HL-60 (cell line): ENCODE measurements at regions not wholly inside any gene's neighbourhood (a gene's known extent, or its start where the extent isn't known, plus 50 kb on each side); places are given as distances from the start of the nearest gene placed in this dataset.

Source experiments
- POLR2AphosphoS5 ChIP-seq: IDR thresholded peaks from 2 replicates; pipeline ENCODE4 v1.6.1; 2012; ENCODE audit warnings: low read depth
- TF ChIP-seq, protein P1 (sequence below): IDR thresholded peaks from one replicate; pipeline ENCODE4 v1.5.1; 2011; ENCODE audit warnings: low read length, control low read depth, inconsistent platforms; ENCODE audit not compliant: insufficient read depth
- TF ChIP-seq, protein P2 (sequence below): IDR thresholded peaks from 2 replicates; pipeline ENCODE4 v1.6.1; 2012; ENCODE audit warnings: low read depth; ENCODE audit not compliant: insufficient replicate concordance

DNA sequence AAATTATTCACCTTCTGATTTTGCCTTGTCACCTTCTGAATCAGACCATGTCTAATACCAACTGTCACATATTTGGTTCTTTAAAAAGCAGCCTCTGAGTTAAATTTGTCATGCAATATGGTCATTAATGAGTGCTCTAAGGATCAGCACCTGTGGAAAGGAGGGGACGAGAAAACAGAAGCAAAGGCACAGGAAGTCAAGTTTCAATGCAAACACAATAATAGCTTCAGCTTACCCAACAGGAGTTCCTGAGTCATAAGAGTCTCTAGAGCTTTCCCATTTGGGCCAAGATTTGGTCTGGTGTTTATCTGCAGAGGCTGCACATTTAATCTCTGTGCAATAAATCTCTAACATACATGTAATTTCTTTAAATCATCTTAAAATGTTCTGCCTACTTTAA is 889.8 kb downstream of the CDH8 start:
- TF ChIP-seq, protein P1, sequence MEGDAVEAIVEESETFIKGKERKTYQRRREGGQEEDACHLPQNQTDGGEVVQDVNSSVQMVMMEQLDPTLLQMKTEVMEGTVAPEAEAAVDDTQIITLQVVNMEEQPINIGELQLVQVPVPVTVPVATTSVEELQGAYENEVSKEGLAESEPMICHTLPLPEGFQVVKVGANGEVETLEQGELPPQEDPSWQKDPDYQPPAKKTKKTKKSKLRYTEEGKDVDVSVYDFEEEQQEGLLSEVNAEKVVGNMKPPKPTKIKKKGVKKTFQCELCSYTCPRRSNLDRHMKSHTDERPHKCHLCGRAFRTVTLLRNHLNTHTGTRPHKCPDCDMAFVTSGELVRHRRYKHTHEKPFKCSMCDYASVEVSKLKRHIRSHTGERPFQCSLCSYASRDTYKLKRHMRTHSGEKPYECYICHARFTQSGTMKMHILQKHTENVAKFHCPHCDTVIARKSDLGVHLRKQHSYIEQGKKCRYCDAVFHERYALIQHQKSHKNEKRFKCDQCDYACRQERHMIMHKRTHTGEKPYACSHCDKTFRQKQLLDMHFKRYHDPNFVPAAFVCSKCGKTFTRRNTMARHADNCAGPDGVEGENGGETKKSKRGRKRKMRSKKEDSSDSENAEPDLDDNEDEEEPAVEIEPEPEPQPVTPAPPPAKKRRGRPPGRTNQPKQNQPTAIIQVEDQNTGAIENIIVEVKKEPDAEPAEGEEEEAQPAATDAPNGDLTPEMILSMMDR = no peak
- TF ChIP-seq POLR2AphosphoS5 = no peak
- TF ChIP-seq, protein P2, sequence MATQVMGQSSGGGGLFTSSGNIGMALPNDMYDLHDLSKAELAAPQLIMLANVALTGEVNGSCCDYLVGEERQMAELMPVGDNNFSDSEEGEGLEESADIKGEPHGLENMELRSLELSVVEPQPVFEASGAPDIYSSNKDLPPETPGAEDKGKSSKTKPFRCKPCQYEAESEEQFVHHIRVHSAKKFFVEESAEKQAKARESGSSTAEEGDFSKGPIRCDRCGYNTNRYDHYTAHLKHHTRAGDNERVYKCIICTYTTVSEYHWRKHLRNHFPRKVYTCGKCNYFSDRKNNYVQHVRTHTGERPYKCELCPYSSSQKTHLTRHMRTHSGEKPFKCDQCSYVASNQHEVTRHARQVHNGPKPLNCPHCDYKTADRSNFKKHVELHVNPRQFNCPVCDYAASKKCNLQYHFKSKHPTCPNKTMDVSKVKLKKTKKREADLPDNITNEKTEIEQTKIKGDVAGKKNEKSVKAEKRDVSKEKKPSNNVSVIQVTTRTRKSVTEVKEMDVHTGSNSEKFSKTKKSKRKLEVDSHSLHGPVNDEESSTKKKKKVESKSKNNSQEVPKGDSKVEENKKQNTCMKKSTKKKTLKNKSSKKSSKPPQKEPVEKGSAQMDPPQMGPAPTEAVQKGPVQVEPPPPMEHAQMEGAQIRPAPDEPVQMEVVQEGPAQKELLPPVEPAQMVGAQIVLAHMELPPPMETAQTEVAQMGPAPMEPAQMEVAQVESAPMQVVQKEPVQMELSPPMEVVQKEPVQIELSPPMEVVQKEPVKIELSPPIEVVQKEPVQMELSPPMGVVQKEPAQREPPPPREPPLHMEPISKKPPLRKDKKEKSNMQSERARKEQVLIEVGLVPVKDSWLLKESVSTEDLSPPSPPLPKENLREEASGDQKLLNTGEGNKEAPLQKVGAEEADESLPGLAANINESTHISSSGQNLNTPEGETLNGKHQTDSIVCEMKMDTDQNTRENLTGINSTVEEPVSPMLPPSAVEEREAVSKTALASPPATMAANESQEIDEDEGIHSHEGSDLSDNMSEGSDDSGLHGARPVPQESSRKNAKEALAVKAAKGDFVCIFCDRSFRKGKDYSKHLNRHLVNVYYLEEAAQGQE = no peak
